ENCODE measurements at regions not wholly inside any gene's neighbourhood (a gene's known extent, or its start where the extent isn't known, plus 50 kb on each side); places are given as distances from the start of the nearest gene placed in this dataset.
A peak's percentile ranks its signal among the peaks of the same experiment; 100 is the strongest.

DNA sequence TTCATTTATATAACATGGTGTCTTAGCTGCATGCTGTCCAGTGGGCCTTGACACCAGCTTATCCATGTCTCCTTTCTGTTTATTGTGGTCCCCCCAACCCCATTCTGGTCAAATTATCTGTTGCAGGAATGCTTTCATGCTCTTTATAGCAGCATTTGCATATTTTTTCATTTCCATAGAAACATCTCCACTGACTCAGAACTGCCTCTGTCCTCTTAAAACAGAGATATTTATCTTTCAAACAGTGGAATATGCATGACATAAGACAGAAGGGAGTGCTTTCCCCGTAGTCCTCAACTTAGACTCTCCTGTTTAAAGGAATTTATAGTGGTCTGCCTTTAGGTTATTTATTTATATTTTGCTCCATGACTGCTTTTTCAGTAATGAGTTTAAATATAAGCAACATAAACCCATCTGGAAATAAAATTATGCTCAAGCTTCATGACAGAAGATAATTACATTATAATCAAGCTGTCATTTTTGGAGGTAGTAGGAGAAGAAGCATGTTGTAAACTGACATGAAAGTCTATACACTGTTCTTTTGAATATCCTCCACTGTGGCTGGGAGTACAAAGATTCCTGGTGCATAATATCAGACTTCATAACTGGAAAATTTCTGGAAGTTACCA lies 179.5 kb upstream of the CD96 start:
- no peak overlapping the region for H3K27ac Mint-ChIP-seq
- peaks cover 3% of the 10 kb centered on the region for H3K27me3 Mint-ChIP-seq (ENCODE audit: insufficient read depth)
- no peak overlapping the region for H3K4me3 Mint-ChIP-seq
- H3K4me1 Mint-ChIP-seq (ENCODE audit: low read depth): peaks cover 17% of the 10 kb centered on the region
- peak; percentile 5 for DNase-seq
- TF ChIP-seq, protein P1, sequence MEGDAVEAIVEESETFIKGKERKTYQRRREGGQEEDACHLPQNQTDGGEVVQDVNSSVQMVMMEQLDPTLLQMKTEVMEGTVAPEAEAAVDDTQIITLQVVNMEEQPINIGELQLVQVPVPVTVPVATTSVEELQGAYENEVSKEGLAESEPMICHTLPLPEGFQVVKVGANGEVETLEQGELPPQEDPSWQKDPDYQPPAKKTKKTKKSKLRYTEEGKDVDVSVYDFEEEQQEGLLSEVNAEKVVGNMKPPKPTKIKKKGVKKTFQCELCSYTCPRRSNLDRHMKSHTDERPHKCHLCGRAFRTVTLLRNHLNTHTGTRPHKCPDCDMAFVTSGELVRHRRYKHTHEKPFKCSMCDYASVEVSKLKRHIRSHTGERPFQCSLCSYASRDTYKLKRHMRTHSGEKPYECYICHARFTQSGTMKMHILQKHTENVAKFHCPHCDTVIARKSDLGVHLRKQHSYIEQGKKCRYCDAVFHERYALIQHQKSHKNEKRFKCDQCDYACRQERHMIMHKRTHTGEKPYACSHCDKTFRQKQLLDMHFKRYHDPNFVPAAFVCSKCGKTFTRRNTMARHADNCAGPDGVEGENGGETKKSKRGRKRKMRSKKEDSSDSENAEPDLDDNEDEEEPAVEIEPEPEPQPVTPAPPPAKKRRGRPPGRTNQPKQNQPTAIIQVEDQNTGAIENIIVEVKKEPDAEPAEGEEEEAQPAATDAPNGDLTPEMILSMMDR (IDR thresholded peaks at IDR 0.05): no peak
- H3K9me3 Mint-ChIP-seq: no peaks in the 10 kb centered on the region
- no peaks in the 10 kb centered on the region for H3K36me3 Mint-ChIP-seq (ENCODE audit: low read depth)

- Mint-ChIP-seq H3K9me3 (peaks cover 13% of the 10 kb centered on the region; the same call in 1 of the 2 replicates), H3K4me1 (ENCODE audit: low read depth) (peaks cover 38% of the 10 kb centered on the region), H3K27me3 (ENCODE audit: insufficient read depth) (peaks cover 3% of the 10 kb centered on the region), H3K36me3 (ENCODE audit: low read depth) (peaks cover 2% of the 10 kb centered on the region; the same call in 1 of the 2 replicates), H3K27ac (no peak overlapping the region), H3K4me3 (no peak overlapping the region; the same call in 1 of the 2 replicates)
- DNase-seq: no peak
- TF ChIP-seq, protein P1 (IDR thresholded peaks at IDR 0.05): no peak
These were observed 175.5 kb upstream of the CD96 start for GRCh38 chr3:111366515-111366914.

GRCh38 chr3:111368056-111368455 lies 173.9 kb upstream of the CD96 start:
- no peak overlapping the region for H3K27ac Mint-ChIP-seq
- DNase-seq: no peak
- H3K9me3 Mint-ChIP-seq: peaks cover 20% of the 10 kb centered on the region; the same call in 1 of the 2 replicates

GRCh38 chr3:111369958-111370357 lies 172.0 kb upstream of the CD96 start:
- Mint-ChIP-seq H3K4me1 (ENCODE audit: low read depth) (peaks cover 53% of the 10 kb centered on the region), H3K27me3 (ENCODE audit: insufficient read depth) (no peaks in the 10 kb centered on the region), H3K27ac (no peak overlapping the region), H3K4me3 (no peak overlapping the region), H3K9me3 (peaks cover 20% of the 10 kb centered on the region; the same call in 1 of the 2 replicates), H3K36me3 (ENCODE audit: low read depth) (peaks cover 11% of the 10 kb centered on the region; the same call in 1 of the 2 replicates)
- TF ChIP-seq, protein P1 (IDR thresholded peaks at IDR 0.05): no peak
- DNase-seq: no peak

More at GRCh38 chr3:111368056-111368455, 173.9 kb upstream of the CD96 start:
- H3K36me3 Mint-ChIP-seq (ENCODE audit: low read depth): peaks cover 10% of the 10 kb centered on the region; the same call in 1 of the 2 replicates
- TF ChIP-seq, protein P1 (IDR thresholded peaks at IDR 0.05): no peak
- H3K27me3 Mint-ChIP-seq (ENCODE audit: insufficient read depth): peaks cover 3% of the 10 kb centered on the region
- H3K4me3 Mint-ChIP-seq: no peak overlapping the region
- peaks cover 36% of the 10 kb centered on the region for H3K4me1 Mint-ChIP-seq (ENCODE audit: low read depth)

- TF ChIP-seq, protein P1 (IDR thresholded peaks at IDR 0.05): no peak
- no peak overlapping the region for H3K4me3 Mint-ChIP-seq
- peaks cover 11% of the 10 kb centered on the region; the same call in 1 of the 2 replicates for H3K36me3 Mint-ChIP-seq (ENCODE audit: low read depth)
- no peak for DNase-seq
- H3K4me1 Mint-ChIP-seq (ENCODE audit: low read depth): peaks cover 34% of the 10 kb centered on the region
- H3K27me3 Mint-ChIP-seq (ENCODE audit: insufficient read depth): no peaks in the 10 kb centered on the region; the same call in 1 of the 2 replicates
- H3K9me3 Mint-ChIP-seq: peaks cover 20% of the 10 kb centered on the region
- H3K27ac Mint-ChIP-seq: no peak overlapping the region
These were observed 168.8 kb upstream of the CD96 start for GRCh38 chr3:111373239-111373638.
